ENCODE measurements at regions not wholly inside any gene's neighbourhood (a gene's known extent, or its start where the extent isn't known, plus 50 kb on each side); places are given as distances from the start of the nearest gene placed in this dataset.
"Not testable (repeated sequence)": the region's sequence is repeated elsewhere in the genome, so short reads cannot be mapped to it uniquely, and the experiment has no call there.

DNA sequence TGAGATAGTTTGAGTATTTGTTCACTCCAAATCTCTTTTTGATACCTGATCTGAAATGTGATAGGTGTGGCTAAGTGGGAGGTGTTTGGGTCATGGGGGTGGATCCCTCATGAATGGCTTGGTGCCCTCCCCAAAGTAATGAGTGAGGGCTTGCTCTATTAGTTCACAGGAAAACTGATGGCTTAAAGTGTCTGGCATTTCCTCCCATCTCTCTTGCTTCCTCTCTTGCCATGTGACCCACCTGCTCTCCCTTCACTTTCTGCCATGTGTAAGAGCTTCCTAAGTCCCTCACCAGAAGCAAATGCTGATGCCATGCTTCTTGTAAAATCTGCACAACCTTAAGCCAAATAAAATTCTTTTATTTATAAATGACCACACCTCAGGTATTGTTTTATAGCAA, 61.1 kb downstream of the MAD2L1 start:
- no peak for DNase-seq (ENCODE audit: low read depth)

DNA sequence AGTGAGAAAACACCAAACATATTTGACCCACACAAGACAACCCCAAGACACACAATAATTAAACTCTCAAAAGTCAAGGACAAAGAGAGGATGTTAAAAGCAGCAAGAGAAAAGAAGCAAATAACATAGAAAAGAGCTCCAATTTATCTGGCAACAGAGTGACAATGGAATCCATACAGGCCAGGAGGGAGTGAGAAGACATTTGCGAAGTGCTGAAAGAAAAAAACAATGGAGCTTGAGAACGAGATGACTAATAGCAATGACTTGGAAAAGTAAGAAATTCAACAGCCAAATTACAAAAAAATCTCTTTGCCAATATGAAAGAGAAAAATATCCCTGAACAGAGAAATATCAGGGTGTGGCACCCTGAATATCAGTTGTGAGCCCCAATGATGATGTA, 61.6 kb downstream of the MAD2L1 start:
- DNase-seq (ENCODE audit: low read depth): no peak

DNA sequence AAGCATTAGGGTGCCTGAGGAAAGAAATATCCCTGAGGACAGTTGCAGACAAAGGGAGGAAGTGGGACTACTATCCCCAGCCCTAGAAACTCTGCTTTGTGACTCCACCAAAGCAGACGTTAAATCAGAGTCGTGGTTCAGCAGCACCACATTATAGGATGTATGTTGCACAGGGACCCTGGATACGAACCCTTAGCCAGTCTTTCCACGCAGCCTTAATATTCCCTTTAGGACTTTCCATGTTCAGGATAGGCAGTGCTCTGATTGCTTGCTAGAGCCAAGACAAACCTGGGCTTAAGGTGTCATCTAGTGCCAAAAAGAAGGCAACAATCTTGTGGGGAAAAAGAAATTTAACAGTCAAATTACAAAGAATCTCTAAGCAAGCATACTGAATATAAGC, 62.6 kb downstream of the MAD2L1 start:
- no peak for DNase-seq (ENCODE audit: low read depth)

DNA sequence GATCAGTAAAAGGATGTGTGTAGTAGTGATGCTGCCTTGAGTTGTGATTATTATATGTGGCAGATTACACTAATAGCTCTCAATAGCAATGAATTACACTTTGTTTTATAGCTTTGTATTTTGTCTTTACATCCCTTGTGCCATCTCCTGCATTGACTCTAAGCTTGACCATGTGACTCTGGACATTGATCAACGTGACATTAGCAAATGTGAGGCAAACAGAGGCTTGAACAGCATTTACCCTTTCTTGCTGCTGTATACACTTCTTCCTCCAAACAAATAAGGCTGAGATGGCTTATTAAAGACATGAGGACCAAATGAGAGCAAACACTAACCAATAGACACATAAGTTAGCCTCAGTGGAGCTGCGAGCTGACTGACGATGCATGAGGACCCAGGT, 63.5 kb downstream of the MAD2L1 start:
- no peak for DNase-seq (ENCODE audit: low read depth)

DNA sequence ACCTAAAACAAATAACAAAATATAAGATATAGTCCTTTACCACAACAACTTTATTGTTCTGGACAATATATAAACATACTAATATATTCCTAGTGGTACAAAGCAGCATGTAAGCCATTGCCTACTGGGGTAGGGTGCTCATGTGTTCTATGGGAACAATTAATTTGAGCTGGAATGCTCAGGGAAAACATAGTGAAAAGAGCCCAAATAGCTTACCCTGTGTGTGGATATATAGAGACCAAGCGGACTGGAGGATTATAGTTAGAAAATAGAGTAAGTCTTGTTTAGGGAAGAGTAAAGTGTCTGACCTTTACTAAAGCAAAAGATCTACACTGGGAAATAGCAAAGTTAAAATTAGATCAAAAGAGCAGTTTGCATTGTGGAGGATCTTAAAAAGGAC, 64.8 kb downstream of the MAD2L1 start:
- no peak for DNase-seq (ENCODE audit: low read depth)

DNA sequence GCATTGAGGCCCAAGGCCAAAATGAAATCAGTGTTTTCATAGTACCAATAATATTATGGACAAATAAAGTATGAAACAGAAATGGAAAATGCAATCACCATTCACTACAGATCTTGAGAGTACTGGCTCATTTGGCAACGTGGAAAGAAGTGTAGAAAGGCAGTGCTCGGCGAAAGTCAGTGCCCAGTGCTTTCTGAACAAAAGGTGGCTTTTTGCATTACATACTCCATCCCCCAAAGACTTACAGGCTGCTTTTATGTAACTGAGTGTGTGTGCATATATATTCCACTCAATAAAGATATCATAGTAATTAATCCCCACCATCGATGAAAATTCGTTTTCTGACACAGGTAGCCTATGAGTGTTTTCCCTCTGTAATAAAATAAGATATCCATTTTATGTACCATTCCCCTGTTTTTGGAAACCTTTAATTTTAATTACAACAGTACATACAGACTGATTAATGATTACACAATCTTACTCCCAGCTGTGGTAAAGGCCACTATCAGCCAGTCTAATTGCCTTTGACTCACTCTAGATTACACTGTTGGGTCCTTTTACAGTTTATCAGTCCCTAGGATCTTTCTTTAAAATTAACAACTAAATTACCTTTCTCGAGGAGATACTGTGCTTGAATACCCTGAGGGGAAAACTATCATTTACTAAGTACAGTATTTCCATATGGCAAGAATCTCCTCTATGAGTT, 65.9 kb downstream of the MAD2L1 start:
- peak; percentile 19 for DNase-seq (ENCODE audit: low read depth)

DNA sequence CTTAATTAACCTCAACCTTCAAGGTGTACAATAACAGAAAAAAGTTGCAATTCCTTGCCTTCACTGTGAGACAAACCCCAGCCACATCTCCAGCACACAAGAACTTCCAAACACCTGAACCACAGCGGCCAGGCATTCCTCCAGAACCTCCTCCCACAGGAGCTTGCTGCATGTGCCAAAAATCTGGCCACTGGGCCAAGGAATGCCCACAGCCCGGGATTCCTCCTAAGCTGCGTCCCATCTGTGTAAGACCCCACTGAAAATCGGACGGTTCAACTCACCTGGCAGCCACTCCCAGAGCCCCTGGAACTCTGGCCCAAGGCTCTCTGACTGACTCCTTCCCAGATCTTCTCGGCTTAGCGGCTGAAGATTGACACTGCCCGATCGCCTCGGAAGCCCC, 70.6 kb downstream of the MAD2L1 start:
- DNase-seq (ENCODE audit: low read depth): not testable (repeated sequence)

DNA sequence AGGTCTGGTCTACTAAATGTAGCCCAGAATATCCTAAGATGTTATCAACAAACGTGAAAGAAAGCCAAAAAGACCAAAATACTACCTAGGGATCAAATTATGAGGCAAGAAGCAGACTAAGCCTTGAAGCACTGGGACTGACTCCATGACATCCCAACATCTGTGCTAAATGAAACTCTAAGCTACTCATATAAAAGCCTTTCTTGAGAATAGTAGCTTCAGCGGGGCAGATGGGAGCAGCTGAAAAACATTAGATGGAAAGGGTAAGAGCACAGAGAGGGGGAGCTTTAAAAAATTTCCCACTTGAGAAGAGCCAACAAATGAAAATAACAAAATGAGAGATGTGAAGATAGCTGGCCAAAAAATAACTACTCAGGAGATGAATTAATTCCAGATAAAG, 81.7 kb downstream of the MAD2L1 start:
- DNase-seq (ENCODE audit: low read depth): no peak

DNA sequence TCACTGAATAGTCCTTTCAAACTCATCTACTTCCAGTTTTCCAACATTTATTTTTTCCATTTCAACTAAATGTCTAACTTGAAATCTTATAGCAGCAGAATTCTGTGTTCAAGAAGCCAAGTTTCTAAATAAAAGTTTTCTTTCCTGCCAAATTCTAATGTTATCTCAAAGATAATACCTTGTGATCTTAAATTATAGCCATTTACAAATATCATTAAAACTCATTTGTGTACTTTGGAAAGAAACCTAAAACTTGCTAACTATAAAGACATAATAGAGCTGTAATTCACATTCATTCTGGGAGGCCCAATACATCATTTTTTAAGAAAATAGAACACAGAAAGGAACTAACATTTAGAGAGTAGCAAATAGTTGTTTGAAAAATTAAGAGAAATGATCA, 83.9 kb downstream of the MAD2L1 start:
- DNase-seq (ENCODE audit: low read depth): no peak

DNA sequence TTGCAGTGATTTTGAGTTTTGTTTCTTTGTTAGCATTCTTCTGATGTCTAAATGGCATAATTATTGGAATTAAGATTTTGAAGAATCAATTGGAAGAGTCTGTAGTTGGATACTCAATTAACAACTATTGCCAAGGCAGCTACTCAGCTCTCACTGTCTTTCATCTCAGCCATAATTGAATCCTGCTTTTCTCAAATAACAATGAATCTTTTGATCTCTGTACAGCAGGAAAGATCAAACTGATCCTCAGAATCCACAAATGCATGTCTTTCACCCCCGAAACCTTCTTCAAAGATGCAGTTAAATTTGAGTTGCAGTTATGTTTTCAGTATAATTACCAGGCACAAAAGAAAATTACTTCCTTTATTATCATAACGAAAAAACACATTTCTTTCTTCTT, 86.2 kb downstream of the MAD2L1 start:
- DNase-seq (ENCODE audit: low read depth): no peak

DNA sequence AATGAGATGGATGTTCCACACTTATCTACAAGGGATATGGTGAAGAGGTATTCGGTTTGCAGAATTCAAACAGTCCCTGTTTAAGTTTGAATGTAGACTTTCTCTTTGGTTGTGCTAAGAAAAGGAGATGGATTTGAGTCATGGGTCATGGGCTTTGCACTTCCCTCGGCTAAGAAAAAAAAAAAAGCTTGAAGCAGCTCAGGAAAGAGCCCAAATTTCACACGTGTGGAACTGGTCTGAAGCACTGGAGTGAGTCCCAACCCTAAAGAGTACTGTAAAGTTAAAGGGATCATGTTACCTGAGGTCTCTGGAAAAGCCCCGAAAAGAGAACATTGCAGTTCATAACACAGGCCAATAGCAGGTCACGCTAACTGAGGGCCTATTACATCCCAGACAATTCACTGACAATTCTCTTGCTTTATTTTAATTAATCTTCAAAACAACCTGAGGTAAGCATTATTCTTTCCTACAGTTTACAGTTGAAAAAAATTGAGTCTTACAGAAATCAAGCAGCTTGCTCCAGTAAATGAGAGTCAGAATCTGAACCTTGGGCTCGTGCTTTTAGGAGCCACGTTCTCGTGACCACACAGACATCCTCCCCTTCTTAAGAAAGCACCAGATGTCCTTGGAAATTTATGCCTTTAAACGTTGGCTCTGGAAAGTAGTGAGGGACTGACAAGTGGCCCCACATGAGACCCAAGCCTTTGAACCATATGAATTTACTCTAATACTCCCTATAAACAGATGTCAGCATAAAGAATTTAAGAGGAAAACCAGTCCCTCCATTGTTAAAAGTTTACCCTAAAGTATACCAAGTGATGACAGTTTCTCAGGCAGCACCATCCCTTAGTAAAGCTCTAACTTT, 89.3 kb downstream of the MAD2L1 start:
- no peak for DNase-seq (ENCODE audit: low read depth)

DNA sequence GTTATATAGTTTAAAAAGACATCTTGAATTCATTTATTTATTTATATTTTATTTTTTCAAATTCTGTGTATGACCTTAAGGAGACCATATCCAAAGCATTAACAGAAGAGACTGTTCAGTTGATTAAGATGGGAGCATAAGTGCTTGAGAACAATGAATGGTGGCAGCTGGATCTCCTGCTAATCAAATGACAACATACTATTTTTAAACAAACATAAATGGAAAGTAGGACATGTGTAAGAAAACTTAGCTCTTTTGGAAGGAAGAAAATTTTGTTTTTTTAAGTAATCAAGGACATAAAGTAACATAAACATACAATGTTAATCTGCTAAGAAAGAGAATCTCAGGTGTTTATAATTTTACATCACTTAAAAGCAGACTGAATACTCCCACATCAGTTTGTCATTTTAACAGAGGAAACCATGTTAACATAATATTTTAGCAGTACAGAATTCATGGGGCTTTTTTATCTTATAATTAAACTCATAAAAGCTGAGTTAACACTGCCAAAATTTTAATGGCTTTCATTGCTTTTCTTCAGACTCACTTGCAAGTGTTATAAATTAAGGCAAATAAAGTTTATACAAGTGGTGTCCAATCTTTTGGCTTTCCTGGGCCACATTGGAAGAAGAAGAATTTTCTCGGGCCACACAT, 95.1 kb downstream of the MAD2L1 start:
- no peak for DNase-seq (ENCODE audit: low read depth)

DNA sequence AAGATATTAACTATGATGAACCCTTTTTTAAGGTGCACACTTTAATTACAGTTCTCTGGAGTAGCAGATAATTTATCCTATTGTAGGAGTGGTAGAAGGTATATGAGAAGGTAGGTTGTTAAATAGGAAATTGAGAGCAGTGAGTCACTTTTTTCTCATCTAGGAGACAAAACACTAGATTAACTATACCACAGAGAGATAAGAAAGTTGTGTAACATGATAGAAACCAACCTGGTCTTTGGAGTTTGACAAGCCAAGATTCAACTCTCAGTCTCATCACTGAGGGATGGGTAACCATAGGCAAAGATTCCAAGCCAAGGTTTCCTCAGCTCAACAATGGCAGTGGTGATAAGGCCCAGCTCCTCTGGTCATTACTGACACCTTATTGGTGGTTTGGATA, 104.0 kb downstream of the MAD2L1 start:
- DNase-seq (ENCODE audit: low read depth): no peak

DNA sequence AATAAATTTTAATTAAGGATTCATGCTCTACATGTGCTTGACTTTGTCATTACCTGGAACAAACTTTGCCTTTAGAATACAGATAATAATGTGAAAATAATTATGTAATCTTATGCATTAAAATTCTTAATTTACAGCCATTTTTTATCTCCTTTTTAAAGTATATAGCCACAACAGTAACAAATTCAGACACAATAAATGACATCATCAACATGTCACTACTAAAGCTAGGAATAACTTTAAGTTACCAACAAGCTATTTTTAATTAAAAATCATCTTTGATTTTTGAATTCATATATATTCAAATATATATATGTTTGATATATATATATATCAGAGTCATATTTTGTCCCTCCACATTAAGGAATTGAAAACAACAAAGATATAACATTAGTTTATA, 107.7 kb downstream of the MAD2L1 start:
- DNase-seq (ENCODE audit: low read depth): no peak

DNA sequence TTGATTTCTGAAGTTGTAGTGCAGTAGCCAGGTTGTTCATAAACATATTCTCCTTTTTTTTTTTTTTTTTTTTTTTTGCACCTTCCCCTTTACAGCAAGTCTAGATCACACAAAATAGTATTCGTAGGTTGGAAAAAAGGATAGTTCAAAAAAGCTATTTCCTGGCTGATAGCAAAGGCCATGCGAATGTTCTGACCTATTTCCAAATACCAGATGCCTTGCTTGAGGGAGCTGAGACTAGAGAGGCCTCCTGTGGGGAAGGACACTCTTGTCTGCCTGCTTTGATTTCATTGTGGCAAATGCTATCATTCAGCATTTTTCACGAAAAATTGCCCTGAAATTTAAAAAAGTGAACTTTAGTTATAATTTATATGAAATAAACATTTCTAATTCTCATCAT, 111.4 kb downstream of the MAD2L1 start:
- no peak for DNase-seq (ENCODE audit: low read depth)

DNA sequence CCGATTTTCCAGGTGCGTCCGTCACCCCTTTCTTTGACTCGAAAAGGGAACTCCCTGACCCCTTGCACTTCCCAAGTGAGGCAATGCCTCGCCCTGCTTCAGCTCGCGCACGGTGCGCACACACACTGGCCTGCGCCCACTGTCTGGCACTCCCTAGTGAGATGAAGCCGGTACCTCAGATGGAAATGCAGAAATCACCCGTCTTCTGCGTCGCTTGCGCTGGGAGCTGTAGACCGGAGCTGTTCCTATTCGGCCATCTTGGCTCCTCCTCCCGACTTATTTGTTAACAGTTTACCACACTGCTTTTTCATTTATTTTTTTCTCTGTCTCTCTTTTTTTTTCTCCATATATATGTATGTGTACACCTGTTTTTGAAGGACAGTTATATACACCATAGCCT, 112.2 kb downstream of the MAD2L1 start:
- not testable (repeated sequence) for DNase-seq (ENCODE audit: low read depth)

DNA sequence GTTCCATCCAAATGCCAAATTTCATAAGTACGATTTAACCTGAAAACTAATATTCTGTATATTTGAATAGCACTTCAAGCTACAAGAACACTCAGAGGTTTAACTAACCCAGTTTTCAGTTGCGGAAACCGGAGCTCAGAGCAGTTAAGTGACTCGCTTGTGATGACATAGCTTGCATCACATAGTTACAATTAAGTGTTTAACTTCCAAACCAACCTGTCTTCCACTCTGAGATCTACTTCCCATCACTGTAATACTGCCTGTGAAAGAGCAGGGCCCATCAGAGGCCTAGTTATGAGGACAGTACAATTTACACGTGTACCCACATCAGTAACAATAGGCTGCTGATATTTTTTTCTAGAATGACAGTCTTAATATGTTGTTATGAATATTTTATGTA, 120.3 kb downstream of the MAD2L1 start:
- DNase-seq (ENCODE audit: low read depth): no peak

DNA sequence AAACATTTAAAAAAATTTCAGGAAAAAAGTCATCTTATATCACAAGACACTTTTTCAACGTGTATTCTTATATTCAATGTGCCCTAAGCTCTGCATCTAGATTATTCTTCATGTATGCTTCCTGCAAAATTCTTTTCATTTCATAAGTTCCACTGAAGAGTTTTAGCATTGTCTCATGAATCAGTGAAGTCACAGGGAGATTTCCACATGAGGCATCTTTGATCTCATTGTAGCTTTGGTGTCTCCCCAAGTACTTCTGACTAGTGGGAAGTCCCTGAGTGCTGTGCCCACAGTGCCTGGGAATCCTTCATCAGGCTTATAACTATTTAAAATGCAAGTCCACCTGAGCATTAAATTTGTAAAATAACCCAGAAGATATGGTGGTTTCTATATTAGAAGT, 123.8 kb downstream of the MAD2L1 start:
- DNase-seq (ENCODE audit: low read depth): no peak

DNA sequence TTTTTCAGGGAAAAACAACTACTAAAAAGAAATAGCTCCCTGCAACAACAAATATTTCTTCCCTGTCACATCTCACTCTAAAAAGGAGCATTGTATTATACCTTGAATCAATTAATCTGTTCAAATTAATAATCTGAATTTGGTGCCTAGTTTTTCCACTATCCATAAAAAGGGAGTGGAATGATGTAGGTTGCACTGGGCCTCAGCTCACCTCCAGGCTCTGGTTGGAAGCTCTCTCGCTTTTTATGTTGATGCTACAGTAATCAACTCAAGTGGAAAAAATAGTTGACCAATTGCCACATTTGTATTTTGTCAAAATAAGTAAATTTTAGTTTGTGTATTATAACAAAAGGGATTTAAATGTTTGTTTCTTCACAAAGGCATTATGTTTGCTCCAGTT, 126.1 kb downstream of the MAD2L1 start:
- DNase-seq (ENCODE audit: low read depth): no peak

DNA sequence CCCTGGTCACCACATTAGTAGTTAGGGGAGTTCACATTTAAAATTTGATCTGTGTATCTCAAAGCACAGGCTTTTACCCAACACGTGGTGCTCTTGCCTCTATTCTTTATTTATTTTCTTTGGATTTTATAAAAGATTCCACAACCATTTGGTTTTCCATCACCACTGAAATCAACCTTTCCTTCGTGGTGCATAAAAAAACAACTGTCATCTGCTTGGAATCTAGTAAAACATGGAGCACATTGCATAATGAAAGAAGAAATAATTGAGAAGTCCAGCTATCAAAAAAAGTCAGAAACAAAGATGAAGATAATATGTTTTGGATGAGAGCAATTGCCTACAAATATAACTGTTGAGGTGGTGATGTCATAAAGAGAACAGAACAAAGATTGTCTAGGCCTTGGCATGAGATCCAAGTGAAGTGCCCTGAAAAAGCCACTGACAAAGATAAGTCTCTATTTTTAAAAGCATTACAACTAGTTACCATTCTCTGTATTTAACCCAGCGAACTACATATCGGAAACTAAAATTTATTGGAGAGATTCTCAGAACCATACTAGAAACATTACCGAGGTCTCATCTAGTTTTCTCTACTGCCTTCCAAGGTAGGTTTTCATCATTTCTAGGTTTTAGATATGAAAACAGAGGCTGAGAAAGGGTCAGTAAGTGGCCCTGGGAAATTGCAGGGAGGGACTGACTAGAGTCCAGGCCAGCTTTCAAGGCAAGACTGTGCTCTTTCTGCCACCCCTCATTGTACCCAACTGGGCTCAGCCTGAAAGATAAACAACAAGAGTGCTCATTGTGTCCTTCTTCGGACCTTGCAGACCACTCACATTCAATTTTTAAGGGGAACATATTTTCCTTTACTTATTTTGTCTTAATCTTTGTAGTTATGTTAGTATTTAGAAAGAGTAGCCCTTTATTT, 127.3 kb downstream of the MAD2L1 start:
- DNase-seq (ENCODE audit: low read depth): no peak

DNA sequence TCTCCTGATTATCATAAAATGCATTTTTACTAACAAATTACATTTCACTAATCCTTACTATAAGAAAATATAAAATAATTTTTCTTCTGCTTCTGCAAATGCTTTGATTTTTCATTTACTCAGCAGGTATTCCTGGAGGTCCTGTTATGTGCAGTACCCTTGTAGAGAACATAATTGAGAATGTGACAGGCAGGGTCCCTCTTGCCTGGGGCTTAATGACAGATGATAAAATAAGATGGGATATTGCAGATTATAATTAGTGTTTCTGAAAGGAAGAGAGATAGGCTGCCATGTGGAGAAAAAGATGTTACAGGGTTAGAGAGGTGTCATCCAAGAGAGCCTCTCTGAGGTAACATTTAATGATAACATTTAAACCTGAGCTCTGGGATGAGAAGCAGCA, 128.9 kb downstream of the MAD2L1 start:
- no peak for DNase-seq (ENCODE audit: low read depth)

DNA sequence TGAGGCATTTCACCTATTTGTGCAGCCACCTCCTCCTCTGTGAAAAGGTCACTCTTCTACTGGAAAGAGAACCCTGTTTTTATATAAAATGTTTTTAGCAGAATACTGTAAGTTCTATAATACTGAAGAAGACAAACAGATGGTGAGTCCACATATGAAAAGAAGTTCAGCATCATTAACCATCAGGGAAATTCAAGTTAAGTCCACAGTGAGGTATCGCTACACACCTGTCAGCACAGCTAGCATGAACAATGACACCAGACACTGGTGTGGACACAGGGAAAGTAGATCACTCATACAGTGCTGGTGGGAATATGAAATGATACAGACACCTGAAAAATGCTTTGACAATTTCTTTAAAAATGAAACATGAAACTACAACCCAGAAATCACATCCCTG, 133.0 kb downstream of the MAD2L1 start:
- DNase-seq (ENCODE audit: low read depth): no peak

Measured in renal cortical epithelial cell (primary cell).